MM.1S (cell line): ENCODE measurements at regions not wholly inside any gene's neighbourhood (a gene's known extent, or its start where the extent isn't known, plus 50 kb on each side); places are given as distances from the start of the nearest gene placed in this dataset.
A peak's percentile ranks its signal among the peaks of the same experiment; 100 is the strongest.
"Not testable (repeated sequence)": the region's sequence is repeated elsewhere in the genome, so short reads cannot be mapped to it uniquely, and the experiment has no call there.

Source experiments
- DNase-seq: peaks from one replicate; pipeline ENCODE4 v3.0.0-alpha.2; 2015
- H2AFZ ChIP-seq: fragments of 300-600 bp; sonication (generic); 2 replicates; pipeline ENCODE4 v1.6.0; 2016; ENCODE audit warnings: antibody characterized with exemption, low read length
- H3F3A ChIP-seq: fragments of 300-600 bp; sonication (generic); 2 replicates; pipeline ENCODE4 v1.6.1; 2016; ENCODE audit warnings: mild to moderate bottlenecking, antibody characterized with exemption, low read length, moderate library complexity, mixed read lengths; ENCODE audit not compliant: insufficient read depth
- H3K27ac ChIP-seq: fragments of 300-600 bp; sonication (generic); 2 replicates; pipeline ENCODE4 v1.5.1; 2016; ENCODE audit warnings: mild to moderate bottlenecking, low read length
- H3K27me3 ChIP-seq: fragments of 300-600 bp; sonication (generic); replicated peaks from 2 replicates; pipeline ENCODE4 v1.6.0; 2016; ENCODE audit warnings: low read length; ENCODE audit not compliant: insufficient read depth
- H3K36me3 ChIP-seq: fragments of 300-600 bp; sonication (generic); replicated peaks from 2 replicates; pipeline ENCODE4 v1.6.1; 2016; ENCODE audit warnings: mild to moderate bottlenecking, low read length, mixed read lengths; ENCODE audit not compliant: insufficient read depth
- H3K4me1 ChIP-seq: fragments of 300-600 bp; sonication (generic); 2 replicates; pipeline ENCODE4 v1.6.1; 2016; ENCODE audit warnings: low read length, mixed read lengths
- H3K4me2 ChIP-seq: fragments of 300-600 bp; sonication (generic); 2 replicates; pipeline ENCODE4 v1.6.0; 2016; ENCODE audit warnings: low read depth, low read length
- H3K4me3 ChIP-seq: fragments of 300-600 bp; sonication (generic); 2 replicates; pipeline ENCODE4 v1.5.1; 2016; ENCODE audit warnings: low read length, mixed read lengths
- H3K79me2 ChIP-seq: fragments of 300-600 bp; sonication (generic); 2 replicates; pipeline ENCODE4 v1.6.1; 2016; ENCODE audit warnings: mixed run types, low read length, mixed read lengths
- H3K9ac ChIP-seq: fragments of 300-600 bp; sonication (generic); 2 replicates; pipeline ENCODE4 v1.6.1; 2016; ENCODE audit warnings: low read length, mixed read lengths
- H3K9me2 ChIP-seq: fragments of 300-600 bp; sonication (generic); replicated peaks from 2 replicates; pipeline ENCODE4 v1.6.1; 2016; ENCODE audit warnings: mild to moderate bottlenecking, low read length, mixed read lengths; ENCODE audit not compliant: insufficient read depth
- H3K9me3 ChIP-seq: fragments of 300-600 bp; sonication (generic); replicated peaks from 2 replicates; pipeline ENCODE4 v1.6.1; 2016; ENCODE audit warnings: mild to moderate bottlenecking, low read length, mixed read lengths; ENCODE audit not compliant: insufficient read depth
- H4K20me1 ChIP-seq: fragments of 300-600 bp; sonication (generic); 2 replicates; pipeline ENCODE4 v1.6.1; 2016; ENCODE audit warnings: mild to moderate bottlenecking, low read length, moderate library complexity, mixed read lengths; ENCODE audit not compliant: insufficient read depth
- CTCF ChIP-seq: fragments of 300-600 bp; sonication (generic); IDR thresholded peaks from 2 replicates; pipeline ENCODE4 v1.5.1; 2016; ENCODE audit warnings: antibody characterized with exemption, low read length, mixed read lengths
- EZH2 ChIP-seq: fragments of 300-600 bp; sonication (generic); optimal IDR thresholded peaks from 2 replicates; pipeline ENCODE3; 2017; ENCODE audit warnings: low read depth, mild to moderate bottlenecking, antibody characterized with exemption, low read length, mixed read lengths
- EZH2phosphoT487 ChIP-seq: fragments of 300-600 bp; sonication (generic); IDR thresholded peaks from 2 replicates; pipeline ENCODE4 v1.6.1; 2018; ENCODE audit warnings: antibody characterized with exemption, low read length

- H2AFZ ChIP-seq, H3K4me1 ChIP-seq, H3K36me3 ChIP-seq, H3K9me3 ChIP-seq, H3K4me3 ChIP-seq, H3K4me2 ChIP-seq, H3F3A ChIP-seq, H3K27ac ChIP-seq, H4K20me1 ChIP-seq, H3K9me2 ChIP-seq, H3K27me3 ChIP-seq, H3K9ac ChIP-seq, H3K79me2 ChIP-seq: not testable (repeated sequence)
- TF ChIP-seq CTCF = peak; percentile 34
- peak; percentile 62 for DNase-seq
Observed at GRCh38 chr14:106661561-106661960, 1135.2 kb downstream of the TMEM121 start.

GRCh38 chr14:106662936-106663550 is 1136.7 kb downstream of the TMEM121 start:
- Histone ChIP-seq H3F3A (no peaks in the 10 kb centered on the region), H3K9ac (no peak overlapping the region), H3K27ac (no peak overlapping the region), H2AFZ (no peak overlapping the region), H3K4me3 (no peak overlapping the region), H3K4me2 (no peak overlapping the region), H3K27me3 (no peaks in the 10 kb centered on the region), H3K9me3 (no peaks in the 10 kb centered on the region), H3K4me1 (no peaks in the 10 kb centered on the region), H3K36me3 (no peaks in the 10 kb centered on the region), H3K79me2 (no peaks in the 10 kb centered on the region), H4K20me1 (no peaks in the 10 kb centered on the region), H3K9me2 (no peaks in the 10 kb centered on the region)
- no peak for DNase-seq
- TF ChIP-seq EZH2phosphoT487 (no peak), CTCF (no peak), EZH2 (no peak)

GRCh38 chr14:106663805-106664410 is 1137.5 kb downstream of the TMEM121 start:
- not testable (repeated sequence) for H3K9me2 ChIP-seq, H3K79me2 ChIP-seq, H3K9ac ChIP-seq, H3K4me1 ChIP-seq, H3K9me3 ChIP-seq, H3F3A ChIP-seq, H3K36me3 ChIP-seq, H3K27ac ChIP-seq, H3K4me3 ChIP-seq, H2AFZ ChIP-seq, H4K20me1 ChIP-seq, H3K27me3 ChIP-seq, H3K4me2 ChIP-seq
- TF ChIP-seq CTCF = peak; percentile 96
- DNase-seq = peak; percentile 45
